Endothelial cell of umbilical vein (primary cell): ENCODE measurements at regions not wholly inside any gene's neighbourhood (a gene's known extent, or its start where the extent isn't known, plus 50 kb on each side); places are given as distances from the start of the nearest gene placed in this dataset.

Experiments used
- BruUV-seq: library from RNA; stranded (reverse); fragments of 400-500 nt; replicated peaks from 2 replicates; lab custom pipeline; 2021; lab: Mats Ljungman, UMichigan
- CTCF ChIA-PET: fragments of 300-600, 350-600 bp; sonication (Branson Sonifier 250); formaldehyde crosslinking; loops from one replicate; lab custom pipeline; 2021; ENCODE audit warnings: antibody characterized with exemption, inconsistent platforms; lab: Charles Lee
- POLR2A ChIA-PET: fragments of 300-600, 350-600 bp; sonication (Branson Sonifier 250); formaldehyde crosslinking; loops from one replicate; lab custom pipeline; 2021; ENCODE audit warnings: antibody characterized with exemption, inconsistent platforms; lab: Charles Lee
- DNase-seq: peaks from one replicate; pipeline ENCODE4 v3.0.0-alpha.2; 2011; ENCODE audit warnings: low read depth, low spot score
- FAIRE-seq: peaks from 2 replicates; lab custom pipeline; 2011; peaks lifted over from hg19 to GRCh38; lab: Jason Lieb, UNC
- H2AFZ ChIP-seq: 2 replicates; pipeline ENCODE4 v1.6.0; 2012; ENCODE audit warnings: low read depth, low read length, control low read depth, inconsistent platforms
- H3K27ac ChIP-seq: 2 replicates; pipeline ENCODE4 v1.5.1; 2011; ENCODE audit warnings: low read depth, mild to moderate bottlenecking, control low read depth, low read length, moderate library complexity; ENCODE audit not compliant: insufficient read depth
- H3K27me3 ChIP-seq, 2 experiments: 2 replicates each; pipeline versions ENCODE4 v1.6.0 to v1.6.1; 2011; ENCODE audit warnings: low read length in 2 of 2, mixed read lengths in 1 of 2; ENCODE audit not compliant: control insufficient read depth in 2 of 2, insufficient read depth in 2 of 2
- H3K36me3 ChIP-seq, 2 experiments: 2 replicates in 1 of 2; 3 replicates in 1 of 2; pipeline ENCODE4 v1.5.1; 2011; ENCODE audit warnings: low read length in 2 of 2, mild to moderate bottlenecking in 1 of 2, moderate library complexity in 1 of 2; ENCODE audit not compliant: control insufficient read depth in 2 of 2, insufficient read depth in 2 of 2; ENCODE audit errors: extremely low read depth in 1 of 2
- H3K4me1 ChIP-seq: 3 replicates; pipeline ENCODE4 v1.5.1; 2011; ENCODE audit warnings: mild to moderate bottlenecking, low read length; ENCODE audit not compliant: control insufficient read depth, insufficient read depth; ENCODE audit errors: extremely low read depth
- H3K4me2 ChIP-seq: 2 replicates; pipeline ENCODE4 v1.6.1; 2011; ENCODE audit warnings: low read length, control low read depth, mixed read lengths; ENCODE audit not compliant: insufficient read depth
- H3K4me3 ChIP-seq, 3 experiments: fragments of 200-600 bp in 1 of 3; sonication (generic), shearing (Covaris generic) in 1 of 3; replicated peaks in 1 of 3; 2 replicates each; pipeline ENCODE4 v1.5.1; 2011 to 2016; ENCODE audit warnings: control low read depth in 3 of 3, low read length in 3 of 3, mild to moderate bottlenecking in 2 of 3, inconsistent platforms in 1 of 3, low read depth in 1 of 3, moderate library complexity in 1 of 3; ENCODE audit not compliant: insufficient read depth in 1 of 3
- H3K79me2 ChIP-seq: 2 replicates; pipeline ENCODE4 v1.6.0; 2012; ENCODE audit warnings: low read length, inconsistent platforms; ENCODE audit not compliant: control insufficient read depth, insufficient read depth
- H3K9ac ChIP-seq: replicated peaks from 2 replicates; pipeline ENCODE3; 2011; ENCODE audit warnings: low read length, control low read depth; ENCODE audit not compliant: insufficient read depth; ENCODE audit errors: extremely low read depth
- H3K9me1 ChIP-seq: replicated peaks from 3 replicates; pipeline ENCODE4 v1.6.0; 2011; ENCODE audit warnings: mild to moderate bottlenecking, low read length; ENCODE audit not compliant: control insufficient read depth, insufficient read depth; ENCODE audit errors: extremely low read depth
- H3K9me3 ChIP-seq: replicated peaks from 2 replicates; pipeline ENCODE4 v1.5.1; 2012; ENCODE audit warnings: low read length, inconsistent platforms; ENCODE audit not compliant: control insufficient read depth, insufficient read depth
- H4K20me1 ChIP-seq: replicated peaks from 2 replicates; pipeline ENCODE3; 2011; ENCODE audit warnings: mild to moderate bottlenecking, low read length; ENCODE audit not compliant: control insufficient read depth, insufficient read depth; ENCODE audit errors: extremely low read depth
- EZH2 ChIP-seq: IDR thresholded peaks from 2 replicates; pipeline ENCODE4 v1.6.1; 2012; ENCODE audit warnings: borderline replicate concordance, low read depth, mild to moderate bottlenecking, moderate library complexity, low read length, inconsistent platforms; ENCODE audit not compliant: severe bottlenecking
- FOS ChIP-seq: IDR thresholded peaks from 2 replicates; pipeline ENCODE4 v1.6.1; 2011; ENCODE audit warnings: mild to moderate bottlenecking, low read length, moderate library complexity, borderline replicate concordance; ENCODE audit not compliant: insufficient read depth
- GATA2 ChIP-seq: IDR thresholded peaks from 2 replicates; pipeline ENCODE4 v1.7.0; 2011; ENCODE audit warnings: low read depth, mild to moderate bottlenecking, moderate library complexity, mixed read lengths, low read length; ENCODE audit not compliant: insufficient read length, insufficient read depth
- JUN ChIP-seq: IDR thresholded peaks from 2 replicates; pipeline ENCODE4 v1.6.1; 2011; ENCODE audit warnings: borderline replicate concordance, low read depth; ENCODE audit not compliant: insufficient read length, insufficient read depth
- MAX ChIP-seq: IDR thresholded peaks from 2 replicates; pipeline ENCODE4 v1.6.1; 2011; ENCODE audit not compliant: insufficient read depth, insufficient read length
- MYC ChIP-seq: IDR thresholded peaks from one replicate; pipeline ENCODE4 v1.6.1; 2011; ENCODE audit warnings: mild to moderate bottlenecking, low read depth, low read length
- POLR2A ChIP-seq: IDR thresholded peaks from 2 replicates; pipeline ENCODE4 v1.6.1; 2012; ENCODE audit warnings: low read depth, mild to moderate bottlenecking, control low read depth, low read length
- POLR2AphosphoS5 ChIP-seq: IDR thresholded peaks from 2 replicates; pipeline ENCODE4 v1.6.1; 2012; ENCODE audit warnings: low read depth, mild to moderate bottlenecking, control low read depth, low read length, moderate library complexity; ENCODE audit not compliant: insufficient read depth
- dilution Hi-C: fragments of 300-500 bp; cut with MboI; formaldehyde crosslinking; loops from one replicate; pipeline ENCODE4 v1.15.0; 2019; ENCODE audit warnings: low sequenced_read_pairs; ENCODE audit not compliant: extremely low pct_ligation_motif_present
- intact Hi-C: fragments of 100-400 bp; cut with micrococcal nuclease; formaldehyde crosslinking; loops from one replicate; pipeline ENCODE4 v1.10.0; 2022
- TF ChIP-seq, protein P1 (sequence below), 2 donors: IDR thresholded peaks; 1 replicate in 1 of 2; 2 replicates in 1 of 2; pipeline ENCODE4 v1.5.1; 2011; ENCODE audit warnings: low read length in 2 of 2, mild to moderate bottlenecking in 2 of 2, moderate library complexity in 2 of 2, control low read depth in 1 of 2, inconsistent platforms in 1 of 2, low read depth in 1 of 2; ENCODE audit not compliant: insufficient read depth in 1 of 2; ENCODE audit errors: extremely low read depth in 1 of 2

- no peaks in the 10 kb centered on the region for H3K4me1 ChIP-seq
- no peak overlapping the region for H3K4me2 ChIP-seq
- H3K9me1 ChIP-seq = no peaks in the 10 kb centered on the region
- H3K27me3 ChIP-seq = no peaks in the 10 kb centered on the region
- H3K9ac ChIP-seq = no peak overlapping the region
- ChIA-PET POLR2A (no interaction called here), CTCF (no interaction called here)
- no peak overlapping the region for H3K27ac ChIP-seq
- dilution Hi-C loops = no loop called here
- H4K20me1 ChIP-seq = no peaks in the 10 kb centered on the region
- FAIRE-seq (no peak), DNase-seq (no peak)
- intact Hi-C loops = no loop called here
- H3K79me2 ChIP-seq = no peaks in the 10 kb centered on the region
- H3K4me3 ChIP-seq = no peak overlapping the region
- no peak overlapping the region for H2AFZ ChIP-seq
- no peaks in the 10 kb centered on the region for H3K9me3 ChIP-seq
- TF ChIP-seq JUN (no peak), POLR2AphosphoS5 (no peak), FOS (no peak), MYC (no peak), POLR2A (no peak), GATA2 (no peak), EZH2 (no peak), MAX (no peak)
- TF ChIP-seq, protein P1, sequence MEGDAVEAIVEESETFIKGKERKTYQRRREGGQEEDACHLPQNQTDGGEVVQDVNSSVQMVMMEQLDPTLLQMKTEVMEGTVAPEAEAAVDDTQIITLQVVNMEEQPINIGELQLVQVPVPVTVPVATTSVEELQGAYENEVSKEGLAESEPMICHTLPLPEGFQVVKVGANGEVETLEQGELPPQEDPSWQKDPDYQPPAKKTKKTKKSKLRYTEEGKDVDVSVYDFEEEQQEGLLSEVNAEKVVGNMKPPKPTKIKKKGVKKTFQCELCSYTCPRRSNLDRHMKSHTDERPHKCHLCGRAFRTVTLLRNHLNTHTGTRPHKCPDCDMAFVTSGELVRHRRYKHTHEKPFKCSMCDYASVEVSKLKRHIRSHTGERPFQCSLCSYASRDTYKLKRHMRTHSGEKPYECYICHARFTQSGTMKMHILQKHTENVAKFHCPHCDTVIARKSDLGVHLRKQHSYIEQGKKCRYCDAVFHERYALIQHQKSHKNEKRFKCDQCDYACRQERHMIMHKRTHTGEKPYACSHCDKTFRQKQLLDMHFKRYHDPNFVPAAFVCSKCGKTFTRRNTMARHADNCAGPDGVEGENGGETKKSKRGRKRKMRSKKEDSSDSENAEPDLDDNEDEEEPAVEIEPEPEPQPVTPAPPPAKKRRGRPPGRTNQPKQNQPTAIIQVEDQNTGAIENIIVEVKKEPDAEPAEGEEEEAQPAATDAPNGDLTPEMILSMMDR (IDR thresholded peaks at IDR 0.05; ENCODE audit: extremely low read depth in 1 of 2, insufficient read depth in 1 of 2, low read depth in 1 of 2, low read length in 2 of 2) = no peak
- H3K36me3 ChIP-seq = no peaks in the 10 kb centered on the region
- BruUV-seq = no TSS peak
Observed at GRCh38 chr2:23246992-23247683, 137.8 kb upstream of the KLHL29 start.
